WTC11 (cell line): ENCODE measurements at regions not wholly inside any gene's neighbourhood (a gene's known extent, or its start where the extent isn't known, plus 50 kb on each side); places are given as distances from the start of the nearest gene placed in this dataset.

ENCODE experiments used
- ATF3 ChIP-seq: sonication (generic); formaldehyde crosslinking; conservative IDR thresholded peaks from 2 replicates; pipeline ENCODE4 v1.8.1; 2022; ENCODE audit warnings: mild to moderate bottlenecking, missing genetic modification reagents
- CREB1 ChIP-seq: sonication (generic); formaldehyde crosslinking; IDR thresholded peaks from 2 replicates; pipeline ENCODE4 v1.8.0; 2023; ENCODE audit warnings: mild to moderate bottlenecking, missing genetic modification reagents
- CREM ChIP-seq: sonication (generic); formaldehyde crosslinking; IDR thresholded peaks from 2 replicates; pipeline ENCODE4 v1.8.1; 2022; ENCODE audit warnings: mild to moderate bottlenecking, missing genetic modification reagents, moderate library complexity
- CTCF ChIP-seq: fragments of 200-600 bp; IDR thresholded peaks from 2 replicates; pipeline ENCODE4 v1.8.0; 2022; ENCODE audit warnings: antibody characterized with exemption
- GRHL2 ChIP-seq: fragments of 250-450 bp; sonication (Bioruptor Pico); IDR thresholded peaks from 2 replicates; pipeline ENCODE4 v1.8.0; 2022; ENCODE audit warnings: mild to moderate bottlenecking, moderate library complexity; ENCODE audit not compliant: insufficient replicate concordance, severe bottlenecking
- IRF2 ChIP-seq: sonication (generic); formaldehyde crosslinking; IDR thresholded peaks from 2 replicates; pipeline ENCODE4 v1.8.0; 2022; ENCODE audit warnings: low read depth, missing genetic modification reagents, borderline replicate concordance
- JUN ChIP-seq: sonication (generic); formaldehyde crosslinking; IDR thresholded peaks from 2 replicates; pipeline ENCODE4 v1.8.0; 2023; ENCODE audit warnings: mild to moderate bottlenecking, missing genetic modification reagents
- ZBTB21 ChIP-seq: sonication (generic); formaldehyde crosslinking; IDR thresholded peaks from 2 replicates; pipeline ENCODE4 v1.8.1; 2023; ENCODE audit warnings: mild to moderate bottlenecking, missing genetic modification reagents, borderline replicate concordance
- ZNF317 ChIP-seq: sonication (generic); formaldehyde crosslinking; IDR thresholded peaks from 2 replicates; pipeline ENCODE4 v1.8.1; 2023; ENCODE audit warnings: low read depth, mild to moderate bottlenecking, moderate library complexity, missing genetic modification reagents, borderline replicate concordance
- ZNF532 ChIP-seq: fragments of 250-450 bp; sonication (Bioruptor Pico); IDR thresholded peaks from 2 replicates; pipeline ENCODE4 v1.9.0; 2021; ENCODE audit warnings: mild to moderate bottlenecking, borderline replicate concordance
- TF ChIP-seq, protein P1 (sequence below): sonication (generic); formaldehyde crosslinking; IDR thresholded peaks from 2 replicates; pipeline ENCODE4 v1.8.0; 2023; ENCODE audit warnings: missing genetic modification reagents
- TF ChIP-seq, protein P2 (sequence below): sonication (generic); formaldehyde crosslinking; IDR thresholded peaks from 2 replicates; pipeline ENCODE4 v1.8.1; 2022; ENCODE audit warnings: low read depth, missing genetic modification reagents, borderline replicate concordance

DNA sequence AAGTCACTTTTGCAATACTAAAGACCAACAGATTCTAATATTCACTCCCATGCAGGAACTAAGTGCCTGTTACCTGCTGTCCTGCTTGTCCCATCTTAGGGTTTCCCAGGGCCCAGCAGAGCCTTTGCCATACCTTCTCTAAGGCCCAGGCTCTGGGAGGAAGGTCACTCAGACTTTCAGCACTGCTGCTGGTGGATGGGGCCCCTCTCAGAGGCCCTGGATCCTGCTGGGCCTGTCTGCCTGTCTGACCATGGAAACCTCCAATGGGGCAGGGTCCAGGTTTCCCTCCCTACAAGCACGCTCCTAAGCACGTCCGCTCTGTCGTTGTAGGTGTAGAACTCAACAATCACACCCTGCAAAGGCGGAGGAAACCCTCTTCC is 75.1 kb downstream of the RRM2 start:
- TF ChIP-seq ATF3 (CRISPR knock-in tag) (no peak), ZNF532 (no peak), JUN (CRISPR knock-in tag) (no peak), GRHL2 (CRISPR knock-in tag) (no peak), CREB1 (CRISPR knock-in tag) (no peak), ZNF317 (CRISPR knock-in tag) (no peak), CREM (no peak), IRF2 (CRISPR knock-in tag) (no peak), CTCF (no peak), ZBTB21 (CRISPR knock-in tag) (no peak)
- TF ChIP-seq, protein P1, sequence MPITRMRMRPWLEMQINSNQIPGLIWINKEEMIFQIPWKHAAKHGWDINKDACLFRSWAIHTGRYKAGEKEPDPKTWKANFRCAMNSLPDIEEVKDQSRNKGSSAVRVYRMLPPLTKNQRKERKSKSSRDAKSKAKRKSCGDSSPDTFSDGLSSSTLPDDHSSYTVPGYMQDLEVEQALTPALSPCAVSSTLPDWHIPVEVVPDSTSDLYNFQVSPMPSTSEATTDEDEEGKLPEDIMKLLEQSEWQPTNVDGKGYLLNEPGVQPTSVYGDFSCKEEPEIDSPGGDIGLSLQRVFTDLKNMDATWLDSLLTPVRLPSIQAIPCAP (CRISPR knock-in tag) = no peak
- TF ChIP-seq, protein P2, sequence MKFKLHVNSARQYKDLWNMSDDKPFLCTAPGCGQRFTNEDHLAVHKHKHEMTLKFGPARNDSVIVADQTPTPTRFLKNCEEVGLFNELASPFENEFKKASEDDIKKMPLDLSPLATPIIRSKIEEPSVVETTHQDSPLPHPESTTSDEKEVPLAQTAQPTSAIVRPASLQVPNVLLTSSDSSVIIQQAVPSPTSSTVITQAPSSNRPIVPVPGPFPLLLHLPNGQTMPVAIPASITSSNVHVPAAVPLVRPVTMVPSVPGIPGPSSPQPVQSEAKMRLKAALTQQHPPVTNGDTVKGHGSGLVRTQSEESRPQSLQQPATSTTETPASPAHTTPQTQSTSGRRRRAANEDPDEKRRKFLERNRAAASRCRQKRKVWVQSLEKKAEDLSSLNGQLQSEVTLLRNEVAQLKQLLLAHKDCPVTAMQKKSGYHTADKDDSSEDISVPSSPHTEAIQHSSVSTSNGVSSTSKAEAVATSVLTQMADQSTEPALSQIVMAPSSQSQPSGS (CRISPR knock-in tag) = no peak
